Large intestine (tissue), 3 donors: ENCODE measurements at regions not wholly inside any gene's neighbourhood (a gene's known extent, or its start where the extent isn't known, plus 50 kb on each side); places are given as distances from the start of the nearest gene placed in this dataset.

Experiments used
- DNase-seq, 2 donors: peaks; one replicate each; pipeline versions ENCODE4 v3.0.0 to v3.0.0-alpha.2; 2013
- H3K27ac ChIP-seq: one replicate; pipeline ENCODE4 v1.5.1; 2013; ENCODE audit warnings: low read length
- H3K27me3 ChIP-seq: 2 replicates; pipeline ENCODE4 v1.6.1; 2013; ENCODE audit warnings: low read length; ENCODE audit not compliant: control insufficient read depth, insufficient read depth
- H3K36me3 ChIP-seq: 2 replicates; pipeline ENCODE4 v1.6.1; 2013; ENCODE audit warnings: low read length; ENCODE audit not compliant: control insufficient read depth, insufficient read depth
- H3K4me1 ChIP-seq: one replicate; pipeline ENCODE4 v1.6.1; 2013; ENCODE audit warnings: low read length; ENCODE audit not compliant: control insufficient read depth, insufficient read depth
- H3K4me3 ChIP-seq: one replicate; pipeline ENCODE4 v1.5.1; 2013; ENCODE audit warnings: low read length
- H3K9me3 ChIP-seq: one replicate; pipeline ENCODE4 v1.6.1; 2013; ENCODE audit warnings: mild to moderate bottlenecking, low read depth, low read length, moderate library complexity; ENCODE audit not compliant: control insufficient read depth
- WGBS: methylation state at CpG from one replicate; pipeline ENCODE4 v1.1.5; 2013; ENCODE audit warnings: low lambda C conversion rate; ENCODE audit not compliant: insufficient coverage; 5-methylcytosine and 5-hydroxymethylcytosine counted together

GRCh38 chr10:3222626-3223025, 50.0 kb upstream of the PITRM1 start:
- H3K4me3 ChIP-seq = no peak overlapping the region
- 67% methylated on average over 1 of the region's 3 CpGs for WGBS
- H3K36me3 ChIP-seq = no peaks in the 10 kb centered on the region
- H3K27ac ChIP-seq = no peak overlapping the region
- DNase-seq = no peak
- H3K4me1 ChIP-seq = no peaks in the 10 kb centered on the region
- H3K9me3 ChIP-seq = no peaks in the 10 kb centered on the region
- no peaks in the 10 kb centered on the region for H3K27me3 ChIP-seq
